Loucy (cell line): ENCODE measurements at regions not wholly inside any gene's neighbourhood (a gene's known extent, or its start where the extent isn't known, plus 50 kb on each side); places are given as distances from the start of the nearest gene placed in this dataset.

ENCODE experiments used
- EZH2phosphoT487 ChIP-seq: fragments of 200-600 bp; IDR thresholded peaks from 2 replicates; pipeline ENCODE4 v1.6.1; 2018; ENCODE audit warnings: antibody characterized with exemption, mild to moderate bottlenecking, moderate library complexity, borderline replicate concordance
- TF ChIP-seq, protein P1 (sequence below): fragments of 200-600 bp; sonication (generic); conservative IDR thresholded peaks from 2 replicates; pipeline ENCODE4 v1.5.1; 2014; ENCODE audit warnings: mild to moderate bottlenecking, antibody characterized with exemption, low read length

DNA sequence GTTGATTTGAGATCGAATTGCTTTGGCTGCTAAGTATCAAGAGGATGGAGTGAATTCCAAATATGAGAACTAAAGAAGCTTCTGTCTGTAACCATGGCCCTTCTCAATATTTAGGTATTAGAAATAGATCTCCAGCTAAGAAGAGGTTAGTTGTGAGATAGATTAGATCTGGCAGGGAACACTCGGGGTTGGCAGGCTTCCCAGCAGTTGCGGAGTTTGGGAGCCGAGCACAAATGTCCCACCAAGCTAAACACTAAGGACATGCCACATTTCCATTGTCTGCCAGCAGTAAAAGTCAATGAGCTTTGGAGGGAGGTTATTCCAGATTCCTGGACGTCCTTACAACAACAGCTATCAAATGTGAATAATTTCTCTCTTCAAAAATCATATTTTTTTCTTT lies 85.8 kb downstream of the TAF11L14 start:
- TF ChIP-seq, protein P1, sequence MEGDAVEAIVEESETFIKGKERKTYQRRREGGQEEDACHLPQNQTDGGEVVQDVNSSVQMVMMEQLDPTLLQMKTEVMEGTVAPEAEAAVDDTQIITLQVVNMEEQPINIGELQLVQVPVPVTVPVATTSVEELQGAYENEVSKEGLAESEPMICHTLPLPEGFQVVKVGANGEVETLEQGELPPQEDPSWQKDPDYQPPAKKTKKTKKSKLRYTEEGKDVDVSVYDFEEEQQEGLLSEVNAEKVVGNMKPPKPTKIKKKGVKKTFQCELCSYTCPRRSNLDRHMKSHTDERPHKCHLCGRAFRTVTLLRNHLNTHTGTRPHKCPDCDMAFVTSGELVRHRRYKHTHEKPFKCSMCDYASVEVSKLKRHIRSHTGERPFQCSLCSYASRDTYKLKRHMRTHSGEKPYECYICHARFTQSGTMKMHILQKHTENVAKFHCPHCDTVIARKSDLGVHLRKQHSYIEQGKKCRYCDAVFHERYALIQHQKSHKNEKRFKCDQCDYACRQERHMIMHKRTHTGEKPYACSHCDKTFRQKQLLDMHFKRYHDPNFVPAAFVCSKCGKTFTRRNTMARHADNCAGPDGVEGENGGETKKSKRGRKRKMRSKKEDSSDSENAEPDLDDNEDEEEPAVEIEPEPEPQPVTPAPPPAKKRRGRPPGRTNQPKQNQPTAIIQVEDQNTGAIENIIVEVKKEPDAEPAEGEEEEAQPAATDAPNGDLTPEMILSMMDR, result no peak
- no peak for TF ChIP-seq EZH2phosphoT487
